Suprapubic skin (tissue), 4 donors: ENCODE measurements at regions not wholly inside any gene's neighbourhood (a gene's known extent, or its start where the extent isn't known, plus 50 kb on each side); places are given as distances from the start of the nearest gene placed in this dataset.

ENCODE experiments used
- DNase-seq, 2 donors: peaks; one replicate each; pipeline ENCODE4 v3.0.0-alpha.2; 2019; ENCODE audit warnings: low spot score in 2 of 2
- H3K27ac ChIP-seq: fragments of 200-600 bp; sonication (generic); one replicate; pipeline ENCODE4 v1.5.1; 2019
- H3K27me3 ChIP-seq: fragments of 200-600 bp; sonication (generic); one replicate; pipeline ENCODE4 v1.5.1; 2019
- H3K36me3 ChIP-seq: fragments of 200-600 bp; sonication (generic); one replicate; pipeline ENCODE4 v1.5.1; 2019
- H3K4me1 ChIP-seq: fragments of 200-600 bp; sonication (generic); one replicate; pipeline ENCODE4 v1.5.1; 2019
- H3K4me3 ChIP-seq: fragments of 200-600 bp; sonication (generic); one replicate; pipeline ENCODE4 v1.5.1; 2019; ENCODE audit warnings: mild to moderate bottlenecking
- H3K9me3 ChIP-seq: fragments of 200-600 bp; sonication (generic); one replicate; pipeline ENCODE4 v1.5.1; 2019
- EP300 ChIP-seq: sonication (generic); formaldehyde crosslinking; IDR thresholded peaks from one replicate; pipeline ENCODE4 v1.6.1; 2017; ENCODE audit warnings: antibody characterized with exemption
- POLR2A ChIP-seq, 2 donors: fragments of 450-650 bp; IDR thresholded peaks; one replicate each; pipeline ENCODE4 v1.6.1; 2017; ENCODE audit warnings: antibody characterized with exemption in 2 of 2, mild to moderate bottlenecking in 2 of 2, moderate library complexity in 2 of 2
- POLR2AphosphoS5 ChIP-seq, 3 donors: sonication (generic); formaldehyde crosslinking; IDR thresholded peaks; one replicate each; pipeline ENCODE4 v1.6.1; 2017; ENCODE audit warnings: antibody characterized with exemption in 3 of 3
- WGBS: methylation state at CpG from one replicate; pipeline ENCODE4 v1.1.5; 2018; 5-methylcytosine and 5-hydroxymethylcytosine counted together
- TF ChIP-seq, protein P1 (sequence below), 2 donors: fragments of 200-600 bp in 1 of 2; fragments of 450-650 bp in 1 of 2; sonication (generic) in 1 of 2; IDR thresholded peaks; one replicate each; pipeline ENCODE4 v1.5.1; 2016 to 2019; ENCODE audit warnings: antibody characterized with exemption in 2 of 2, mild to moderate bottlenecking in 1 of 2, moderate library complexity in 1 of 2

DNA sequence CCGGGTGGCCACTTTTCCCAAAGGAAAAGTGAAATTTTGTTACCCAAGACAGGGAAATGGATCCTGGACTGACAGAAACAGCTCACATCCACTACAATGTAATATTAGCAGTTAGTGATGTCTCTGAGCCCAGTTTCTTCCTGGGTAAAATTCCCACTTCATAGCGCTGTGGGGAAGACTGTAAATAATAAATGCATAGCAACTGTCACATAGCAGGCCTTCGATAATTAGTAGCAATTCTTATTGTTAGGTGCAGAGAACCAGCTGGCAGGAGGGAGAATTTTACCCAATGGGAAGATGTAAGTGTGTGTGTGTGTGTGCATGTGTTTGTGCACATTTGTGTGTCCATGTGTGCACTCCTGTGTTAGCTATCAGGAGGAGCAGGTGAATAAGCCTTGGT is 221.5 kb downstream of the SLC4A3 start:
- H3K36me3 ChIP-seq, result no peaks in the 10 kb centered on the region
- TF ChIP-seq EP300, result no peak
- no peak for TF ChIP-seq POLR2AphosphoS5 (IDR thresholded peaks at IDR 0.05)
- TF ChIP-seq, protein P1, sequence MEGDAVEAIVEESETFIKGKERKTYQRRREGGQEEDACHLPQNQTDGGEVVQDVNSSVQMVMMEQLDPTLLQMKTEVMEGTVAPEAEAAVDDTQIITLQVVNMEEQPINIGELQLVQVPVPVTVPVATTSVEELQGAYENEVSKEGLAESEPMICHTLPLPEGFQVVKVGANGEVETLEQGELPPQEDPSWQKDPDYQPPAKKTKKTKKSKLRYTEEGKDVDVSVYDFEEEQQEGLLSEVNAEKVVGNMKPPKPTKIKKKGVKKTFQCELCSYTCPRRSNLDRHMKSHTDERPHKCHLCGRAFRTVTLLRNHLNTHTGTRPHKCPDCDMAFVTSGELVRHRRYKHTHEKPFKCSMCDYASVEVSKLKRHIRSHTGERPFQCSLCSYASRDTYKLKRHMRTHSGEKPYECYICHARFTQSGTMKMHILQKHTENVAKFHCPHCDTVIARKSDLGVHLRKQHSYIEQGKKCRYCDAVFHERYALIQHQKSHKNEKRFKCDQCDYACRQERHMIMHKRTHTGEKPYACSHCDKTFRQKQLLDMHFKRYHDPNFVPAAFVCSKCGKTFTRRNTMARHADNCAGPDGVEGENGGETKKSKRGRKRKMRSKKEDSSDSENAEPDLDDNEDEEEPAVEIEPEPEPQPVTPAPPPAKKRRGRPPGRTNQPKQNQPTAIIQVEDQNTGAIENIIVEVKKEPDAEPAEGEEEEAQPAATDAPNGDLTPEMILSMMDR (IDR thresholded peaks at IDR 0.05), result no peak
- TF ChIP-seq POLR2A (IDR thresholded peaks at IDR 0.05), result no peak
- DNase-seq, result no peak
- H3K27ac ChIP-seq, result no peak overlapping the region
- 68% methylated on average over 3 of the region's 3 CpGs for WGBS
- peaks cover 21% of the 10 kb centered on the region for H3K27me3 ChIP-seq
- peaks cover 8% of the 10 kb centered on the region for H3K4me1 ChIP-seq
- no peaks in the 10 kb centered on the region for H3K9me3 ChIP-seq
- no peak overlapping the region for H3K4me3 ChIP-seq

DNA sequence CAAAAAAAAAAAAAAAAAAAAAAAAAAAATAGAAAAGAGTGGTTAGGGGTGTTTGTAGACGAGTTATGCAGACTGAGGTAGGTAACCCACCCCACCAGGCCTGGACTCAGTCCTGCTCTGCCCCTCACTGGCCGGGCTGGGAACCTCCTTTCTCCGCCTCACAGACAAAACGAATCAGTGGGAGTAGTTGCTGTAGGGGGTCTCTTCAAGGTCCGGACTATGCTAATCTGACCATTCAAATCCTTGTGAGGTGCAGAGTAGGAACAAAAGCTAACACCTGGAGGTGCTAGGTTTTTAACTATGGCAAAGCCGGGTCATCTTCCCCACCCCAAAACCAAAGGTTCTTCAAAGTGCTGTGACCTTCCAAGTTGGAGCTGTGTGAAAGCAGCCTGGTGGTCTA is 223.7 kb downstream of the SLC4A3 start:
- Histone ChIP-seq H3K27me3 (peaks cover 36% of the 10 kb centered on the region), H3K27ac (no peak overlapping the region), H3K4me3 (no peak overlapping the region), H3K4me1 (peaks cover 8% of the 10 kb centered on the region), H3K36me3 (no peaks in the 10 kb centered on the region), H3K9me3 (no peaks in the 10 kb centered on the region)
- TF ChIP-seq POLR2AphosphoS5 (IDR thresholded peaks at IDR 0.05) (no peak), EP300 (no peak), POLR2A (IDR thresholded peaks at IDR 0.05) (no peak)
- TF ChIP-seq, protein P1 (IDR thresholded peaks at IDR 0.05), result no peak
- WGBS, result 72% methylated on average over 6 of the region's 6 CpGs
- no peak for DNase-seq

DNA sequence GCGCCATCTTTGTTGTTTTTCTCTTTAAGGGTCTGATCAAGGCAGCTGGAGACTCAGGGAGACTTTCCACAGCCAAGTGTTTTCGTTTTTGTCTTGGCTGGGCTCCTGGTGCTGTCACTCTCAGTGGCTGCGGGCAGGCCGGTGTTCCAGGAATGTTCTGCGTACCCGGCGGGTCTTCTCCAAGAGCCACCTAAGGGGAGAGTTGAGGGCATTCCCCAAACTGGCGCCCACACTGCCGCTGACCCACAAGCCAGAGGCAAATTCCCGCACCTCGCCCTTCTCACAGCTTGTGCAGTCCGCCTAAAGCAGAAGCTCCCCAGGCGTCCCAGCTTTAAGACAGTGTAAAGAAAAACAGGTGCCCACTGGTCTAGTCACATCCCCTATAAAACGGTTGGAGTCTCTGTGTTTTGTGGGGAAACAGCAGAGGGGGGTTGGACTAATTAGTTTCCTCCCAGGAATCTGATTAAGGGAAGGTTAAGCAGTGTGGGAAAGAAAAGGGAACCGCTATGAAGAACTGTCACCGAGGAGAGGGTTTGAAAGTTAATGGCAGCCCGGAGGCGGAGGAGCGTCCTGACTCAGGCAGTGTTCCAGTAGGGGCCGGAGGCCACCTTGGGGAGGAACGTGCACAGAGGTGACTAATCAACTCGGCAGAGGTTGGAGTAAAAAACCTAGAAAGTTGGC is 224.5 kb downstream of the SLC4A3 start:
- H3K36me3 ChIP-seq, result no peaks in the 10 kb centered on the region
- peaks cover 8% of the 10 kb centered on the region for H3K4me1 ChIP-seq
- H3K27ac ChIP-seq, result no peak overlapping the region
- no peak for DNase-seq
- 9% methylated on average over 15 of the region's 22 CpGs for WGBS
- no peaks in the 10 kb centered on the region for H3K9me3 ChIP-seq
- no peak for TF ChIP-seq EP300
- TF ChIP-seq POLR2A (IDR thresholded peaks at IDR 0.05), result no peak
- no peak for TF ChIP-seq POLR2AphosphoS5 (IDR thresholded peaks at IDR 0.05)
- TF ChIP-seq, protein P1 (IDR thresholded peaks at IDR 0.05), result no peak
- H3K27me3 ChIP-seq, result peaks cover 43% of the 10 kb centered on the region
- peak overlapping the region; percentile 15 for H3K4me3 ChIP-seq

DNA sequence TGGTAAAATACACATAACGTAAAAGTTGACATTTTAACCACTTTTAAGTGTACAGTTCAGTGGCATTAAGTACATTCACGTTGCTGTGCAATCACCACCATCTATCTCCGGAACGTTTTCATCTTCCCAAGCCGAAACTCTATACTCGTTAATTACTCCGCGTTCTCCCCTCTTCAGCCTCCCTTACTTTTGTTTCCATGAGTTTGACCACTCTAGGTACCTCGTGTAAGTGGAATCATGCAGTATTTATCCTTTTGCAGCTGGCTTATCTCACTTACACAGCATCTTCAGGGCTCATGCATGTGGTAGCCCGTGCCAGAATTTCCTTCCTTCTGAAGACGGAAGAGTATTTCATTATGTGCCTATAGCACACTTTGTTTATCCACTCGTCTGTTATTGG is 225.2 kb downstream of the SLC4A3 start:
- H3K36me3 ChIP-seq, result no peaks in the 10 kb centered on the region
- peaks cover 8% of the 10 kb centered on the region for H3K4me1 ChIP-seq
- 52% methylated on average over 12 of the region's 12 CpGs for WGBS
- no peak for DNase-seq
- no peaks in the 10 kb centered on the region for H3K9me3 ChIP-seq
- no peak overlapping the region for H3K4me3 ChIP-seq
- H3K27me3 ChIP-seq, result peaks cover 47% of the 10 kb centered on the region
- TF ChIP-seq POLR2A (IDR thresholded peaks at IDR 0.05) (no peak), POLR2AphosphoS5 (IDR thresholded peaks at IDR 0.05) (no peak), EP300 (no peak)
- TF ChIP-seq, protein P1 (IDR thresholded peaks at IDR 0.05), result no peak
- no peak overlapping the region for H3K27ac ChIP-seq

DNA sequence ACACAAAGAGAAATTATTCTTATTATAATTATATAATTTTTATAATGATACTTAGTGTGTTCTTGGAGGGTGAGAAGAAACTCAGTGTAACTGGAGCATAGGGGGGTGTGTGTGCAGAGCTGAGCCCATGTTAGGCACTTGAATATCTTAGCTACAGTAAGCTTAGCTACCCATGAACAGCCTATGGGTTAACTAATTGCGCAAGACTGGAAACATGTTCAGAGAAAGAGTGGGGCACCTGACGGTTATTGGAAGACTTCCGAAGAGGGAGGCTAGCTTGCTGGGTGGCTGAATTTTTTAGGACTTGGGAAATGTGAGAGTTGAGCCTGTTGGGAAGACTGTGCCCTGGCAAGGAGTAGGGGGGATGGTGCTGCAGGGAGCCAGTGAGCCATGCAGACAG is 229.2 kb downstream of the SLC4A3 start:
- 48% methylated on average over 3 of the region's 3 CpGs for WGBS
- peaks cover 8% of the 10 kb centered on the region for H3K4me1 ChIP-seq
- H3K36me3 ChIP-seq, result no peaks in the 10 kb centered on the region
- H3K27me3 ChIP-seq, result peaks cover 53% of the 10 kb centered on the region
- TF ChIP-seq POLR2AphosphoS5 (IDR thresholded peaks at IDR 0.05), result no peak
- TF ChIP-seq EP300, result no peak
- TF ChIP-seq, protein P1 (IDR thresholded peaks at IDR 0.05), result no peak
- no peak for TF ChIP-seq POLR2A (IDR thresholded peaks at IDR 0.05)
- H3K4me3 ChIP-seq, result no peak overlapping the region
- no peaks in the 10 kb centered on the region for H3K9me3 ChIP-seq
- no peak overlapping the region for H3K27ac ChIP-seq
- no peak for DNase-seq
